MM.1S (cell line): ENCODE measurements at regions not wholly inside any gene's neighbourhood (a gene's known extent, or its start where the extent isn't known, plus 50 kb on each side); places are given as distances from the start of the nearest gene placed in this dataset.

Experiments used
- DNase-seq: peaks from one replicate; pipeline ENCODE4 v3.0.0-alpha.2; 2015
- H2AFZ ChIP-seq: fragments of 300-600 bp; sonication (generic); 2 replicates; pipeline ENCODE4 v1.6.0; 2016; ENCODE audit warnings: antibody characterized with exemption, low read length
- H3F3A ChIP-seq: fragments of 300-600 bp; sonication (generic); 2 replicates; pipeline ENCODE4 v1.6.1; 2016; ENCODE audit warnings: mild to moderate bottlenecking, antibody characterized with exemption, low read length, moderate library complexity, mixed read lengths; ENCODE audit not compliant: insufficient read depth
- H3K27ac ChIP-seq: fragments of 300-600 bp; sonication (generic); 2 replicates; pipeline ENCODE4 v1.5.1; 2016; ENCODE audit warnings: mild to moderate bottlenecking, low read length
- H3K27me3 ChIP-seq: fragments of 300-600 bp; sonication (generic); replicated peaks from 2 replicates; pipeline ENCODE4 v1.6.0; 2016; ENCODE audit warnings: low read length; ENCODE audit not compliant: insufficient read depth
- H3K36me3 ChIP-seq: fragments of 300-600 bp; sonication (generic); replicated peaks from 2 replicates; pipeline ENCODE4 v1.6.1; 2016; ENCODE audit warnings: mild to moderate bottlenecking, low read length, mixed read lengths; ENCODE audit not compliant: insufficient read depth
- H3K4me1 ChIP-seq: fragments of 300-600 bp; sonication (generic); 2 replicates; pipeline ENCODE4 v1.6.1; 2016; ENCODE audit warnings: low read length, mixed read lengths
- H3K4me2 ChIP-seq: fragments of 300-600 bp; sonication (generic); 2 replicates; pipeline ENCODE4 v1.6.0; 2016; ENCODE audit warnings: low read depth, low read length
- H3K4me3 ChIP-seq: fragments of 300-600 bp; sonication (generic); 2 replicates; pipeline ENCODE4 v1.5.1; 2016; ENCODE audit warnings: low read length, mixed read lengths
- H3K79me2 ChIP-seq: fragments of 300-600 bp; sonication (generic); 2 replicates; pipeline ENCODE4 v1.6.1; 2016; ENCODE audit warnings: mixed run types, low read length, mixed read lengths
- H3K9ac ChIP-seq: fragments of 300-600 bp; sonication (generic); 2 replicates; pipeline ENCODE4 v1.6.1; 2016; ENCODE audit warnings: low read length, mixed read lengths
- H3K9me2 ChIP-seq: fragments of 300-600 bp; sonication (generic); replicated peaks from 2 replicates; pipeline ENCODE4 v1.6.1; 2016; ENCODE audit warnings: mild to moderate bottlenecking, low read length, mixed read lengths; ENCODE audit not compliant: insufficient read depth
- H3K9me3 ChIP-seq: fragments of 300-600 bp; sonication (generic); replicated peaks from 2 replicates; pipeline ENCODE4 v1.6.1; 2016; ENCODE audit warnings: mild to moderate bottlenecking, low read length, mixed read lengths; ENCODE audit not compliant: insufficient read depth
- H4K20me1 ChIP-seq: fragments of 300-600 bp; sonication (generic); 2 replicates; pipeline ENCODE4 v1.6.1; 2016; ENCODE audit warnings: mild to moderate bottlenecking, low read length, moderate library complexity, mixed read lengths; ENCODE audit not compliant: insufficient read depth
- EZH2 ChIP-seq: fragments of 300-600 bp; sonication (generic); optimal IDR thresholded peaks from 2 replicates; pipeline ENCODE3; 2017; ENCODE audit warnings: low read depth, mild to moderate bottlenecking, antibody characterized with exemption, low read length, mixed read lengths
- EZH2phosphoT487 ChIP-seq: fragments of 300-600 bp; sonication (generic); IDR thresholded peaks from 2 replicates; pipeline ENCODE4 v1.6.1; 2018; ENCODE audit warnings: antibody characterized with exemption, low read length
- TF ChIP-seq, protein P1 (sequence below): fragments of 300-600 bp; sonication (generic); IDR thresholded peaks from 2 replicates; pipeline ENCODE4 v1.5.1; 2016; ENCODE audit warnings: antibody characterized with exemption, low read length, mixed read lengths

DNA sequence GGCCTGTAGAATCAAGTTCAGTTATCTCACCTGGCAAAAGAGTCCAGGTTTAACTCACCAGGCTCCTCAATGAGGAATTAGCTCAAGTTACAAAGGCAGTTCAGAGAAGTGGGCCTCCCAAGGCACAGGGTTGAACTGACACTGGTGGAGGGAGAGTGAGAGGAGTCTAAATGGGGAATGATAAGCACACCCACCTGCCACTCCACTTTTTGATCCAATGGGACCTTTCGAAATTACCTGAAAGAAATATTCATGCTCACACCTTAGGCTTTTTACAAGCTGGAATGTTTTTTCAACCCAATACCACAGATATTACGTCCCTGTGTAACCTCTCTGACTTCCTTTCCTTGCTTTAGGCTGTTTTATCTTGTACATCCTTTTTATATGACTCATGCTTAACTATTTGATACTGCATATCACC is 642.7 kb upstream of the TENM4 start:
- H4K20me1 ChIP-seq: no peaks in the 10 kb centered on the region
- TF ChIP-seq, protein P1, sequence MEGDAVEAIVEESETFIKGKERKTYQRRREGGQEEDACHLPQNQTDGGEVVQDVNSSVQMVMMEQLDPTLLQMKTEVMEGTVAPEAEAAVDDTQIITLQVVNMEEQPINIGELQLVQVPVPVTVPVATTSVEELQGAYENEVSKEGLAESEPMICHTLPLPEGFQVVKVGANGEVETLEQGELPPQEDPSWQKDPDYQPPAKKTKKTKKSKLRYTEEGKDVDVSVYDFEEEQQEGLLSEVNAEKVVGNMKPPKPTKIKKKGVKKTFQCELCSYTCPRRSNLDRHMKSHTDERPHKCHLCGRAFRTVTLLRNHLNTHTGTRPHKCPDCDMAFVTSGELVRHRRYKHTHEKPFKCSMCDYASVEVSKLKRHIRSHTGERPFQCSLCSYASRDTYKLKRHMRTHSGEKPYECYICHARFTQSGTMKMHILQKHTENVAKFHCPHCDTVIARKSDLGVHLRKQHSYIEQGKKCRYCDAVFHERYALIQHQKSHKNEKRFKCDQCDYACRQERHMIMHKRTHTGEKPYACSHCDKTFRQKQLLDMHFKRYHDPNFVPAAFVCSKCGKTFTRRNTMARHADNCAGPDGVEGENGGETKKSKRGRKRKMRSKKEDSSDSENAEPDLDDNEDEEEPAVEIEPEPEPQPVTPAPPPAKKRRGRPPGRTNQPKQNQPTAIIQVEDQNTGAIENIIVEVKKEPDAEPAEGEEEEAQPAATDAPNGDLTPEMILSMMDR: no peak
- TF ChIP-seq EZH2phosphoT487 (no peak), EZH2 (no peak)
- H3K4me2 ChIP-seq: no peak overlapping the region
- no peaks in the 10 kb centered on the region for H3K4me1 ChIP-seq
- no peak overlapping the region for H2AFZ ChIP-seq
- DNase-seq: no peak
- no peak overlapping the region for H3K4me3 ChIP-seq
- H3K9me3 ChIP-seq: no peaks in the 10 kb centered on the region
- no peaks in the 10 kb centered on the region for H3K9me2 ChIP-seq
- H3K27ac ChIP-seq: no peak overlapping the region
- H3K36me3 ChIP-seq: no peaks in the 10 kb centered on the region
- no peaks in the 10 kb centered on the region for H3K79me2 ChIP-seq
- no peaks in the 10 kb centered on the region for H3F3A ChIP-seq
- no peak overlapping the region for H3K9ac ChIP-seq
- H3K27me3 ChIP-seq: no peaks in the 10 kb centered on the region

DNA sequence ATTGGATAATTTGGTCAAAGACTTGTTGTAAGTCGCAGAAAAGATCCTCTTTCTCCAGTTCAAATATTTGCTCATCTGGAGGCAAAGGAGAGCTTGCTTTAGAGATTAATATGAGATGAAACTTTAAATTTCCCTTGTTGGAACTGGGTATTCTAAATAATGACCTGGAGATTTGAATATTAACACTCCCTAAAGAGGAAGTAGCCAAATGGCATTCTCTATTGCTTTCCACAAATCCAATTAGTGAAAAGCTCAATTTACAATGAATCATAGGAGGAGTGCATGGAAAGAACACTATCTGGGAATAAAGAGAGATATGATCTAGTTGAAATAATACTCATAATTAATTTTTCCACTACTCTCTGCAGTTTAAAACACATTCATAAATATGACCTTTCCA is 641.6 kb upstream of the TENM4 start:
- no peaks in the 10 kb centered on the region for H3K9me3 ChIP-seq
- H3K9me2 ChIP-seq: no peaks in the 10 kb centered on the region
- H3K79me2 ChIP-seq: no peaks in the 10 kb centered on the region
- H3K9ac ChIP-seq: no peak overlapping the region
- DNase-seq: no peak
- no peaks in the 10 kb centered on the region for H3K4me1 ChIP-seq
- no peak overlapping the region for H3K4me3 ChIP-seq
- no peaks in the 10 kb centered on the region for H3K36me3 ChIP-seq
- no peaks in the 10 kb centered on the region for H4K20me1 ChIP-seq
- H3F3A ChIP-seq: no peaks in the 10 kb centered on the region
- H3K4me2 ChIP-seq: no peak overlapping the region
- H3K27me3 ChIP-seq: no peaks in the 10 kb centered on the region
- no peak overlapping the region for H3K27ac ChIP-seq
- TF ChIP-seq EZH2: no peak
- TF ChIP-seq, protein P1: no peak
- TF ChIP-seq EZH2phosphoT487: no peak
- H2AFZ ChIP-seq: no peak overlapping the region

DNA sequence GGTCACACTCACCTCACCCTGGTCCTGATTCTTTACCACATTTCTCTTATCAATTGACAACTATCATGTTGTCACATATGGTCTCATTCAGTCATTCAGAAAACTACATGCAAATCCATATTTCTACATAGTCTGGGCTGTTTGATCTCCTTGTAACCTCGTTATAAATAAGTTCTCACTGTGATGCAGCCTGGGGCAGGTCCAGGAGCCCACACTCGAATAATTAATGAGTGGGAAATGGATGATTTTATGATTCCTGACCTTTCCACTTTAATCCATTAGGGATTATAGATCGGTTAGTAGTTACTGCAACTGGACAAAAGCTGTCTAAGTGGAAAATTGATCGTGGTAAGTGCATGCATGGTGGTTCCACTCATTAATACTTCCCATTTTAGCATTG is 636.3 kb upstream of the TENM4 start:
- no peaks in the 10 kb centered on the region for H4K20me1 ChIP-seq
- H3K4me1 ChIP-seq: no peaks in the 10 kb centered on the region
- H3K27me3 ChIP-seq: no peaks in the 10 kb centered on the region
- no peaks in the 10 kb centered on the region for H3K36me3 ChIP-seq
- no peaks in the 10 kb centered on the region for H3K79me2 ChIP-seq
- TF ChIP-seq EZH2 (no peak), EZH2phosphoT487 (no peak)
- TF ChIP-seq, protein P1: no peak
- H3F3A ChIP-seq: no peaks in the 10 kb centered on the region
- no peak overlapping the region for H3K4me2 ChIP-seq
- no peak overlapping the region for H3K4me3 ChIP-seq
- no peak for DNase-seq
- no peak overlapping the region for H3K27ac ChIP-seq
- no peak overlapping the region for H3K9ac ChIP-seq
- no peaks in the 10 kb centered on the region for H3K9me2 ChIP-seq
- no peak overlapping the region for H2AFZ ChIP-seq
- H3K9me3 ChIP-seq: no peaks in the 10 kb centered on the region

DNA sequence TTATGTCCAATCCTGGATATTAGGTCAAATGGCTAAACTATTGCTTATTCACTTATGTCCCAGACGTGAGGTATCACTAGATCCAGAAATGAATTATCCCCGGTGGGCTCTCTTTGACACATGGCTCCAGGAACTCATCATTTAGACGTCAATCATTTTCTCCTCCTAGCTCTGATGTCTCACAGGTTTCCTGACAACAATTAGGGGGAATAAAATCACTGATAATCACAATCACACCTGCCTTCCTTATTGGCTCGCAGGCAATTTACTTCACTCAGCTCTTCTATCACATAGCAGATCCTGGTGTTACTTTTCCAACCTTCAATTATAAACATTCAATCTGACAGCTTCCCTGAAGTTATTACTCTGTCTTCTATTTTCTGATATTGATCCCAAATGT is 634.0 kb upstream of the TENM4 start:
- TF ChIP-seq EZH2phosphoT487 (no peak), EZH2 (no peak)
- TF ChIP-seq, protein P1: no peak
- no peaks in the 10 kb centered on the region for H3K9me3 ChIP-seq
- no peak overlapping the region for H2AFZ ChIP-seq
- H3K4me2 ChIP-seq: no peak overlapping the region
- H3K9me2 ChIP-seq: no peaks in the 10 kb centered on the region
- no peaks in the 10 kb centered on the region for H3K4me1 ChIP-seq
- no peaks in the 10 kb centered on the region for H3K36me3 ChIP-seq
- H3K27ac ChIP-seq: no peak overlapping the region
- no peak overlapping the region for H3K4me3 ChIP-seq
- no peak for DNase-seq
- H4K20me1 ChIP-seq: no peaks in the 10 kb centered on the region
- no peak overlapping the region for H3K9ac ChIP-seq
- no peaks in the 10 kb centered on the region for H3F3A ChIP-seq
- H3K79me2 ChIP-seq: no peaks in the 10 kb centered on the region
- H3K27me3 ChIP-seq: no peaks in the 10 kb centered on the region
